ENCODE measurements at regions not wholly inside any gene's neighbourhood (a gene's known extent, or its start where the extent isn't known, plus 50 kb on each side); places are given as distances from the start of the nearest gene placed in this dataset.
"Not testable (repeated sequence)": the region's sequence is repeated elsewhere in the genome, so short reads cannot be mapped to it uniquely, and the experiment has no call there.

- TF ChIP-seq CTCF (IDR thresholded peaks at IDR 0.05); EZH2 (IDR thresholded peaks at IDR 0.05; ENCODE audit: borderline replicate concordance, insufficient read depth, low read depth, low read length, poor library complexity, severe bottlenecking): not testable (repeated sequence)
Observed at GRCh38 chr6:86057293-86057980, 414.8 kb upstream of the SYNCRIP start.
